K562 (cell line): ENCODE measurements at regions not wholly inside any gene's neighbourhood (a gene's known extent, or its start where the extent isn't known, plus 50 kb on each side); places are given as distances from the start of the nearest gene placed in this dataset.

Source experiments
- ATF7 ChIP-seq: fragments of 450-650 bp; IDR thresholded peaks from 2 replicates; pipeline ENCODE4 v1.7.1; 2014; ENCODE audit warnings: mild to moderate bottlenecking, moderate library complexity
- CBX1 ChIP-seq: sonication (generic); IDR thresholded peaks from 2 replicates; pipeline ENCODE4 v1.6.1; 2016; ENCODE audit warnings: antibody characterized with exemption, low read depth, mild to moderate bottlenecking
- CEBPG ChIP-seq, 3 experiments: fragments of 200-800 bp in 1 of 3; sonication (Bioruptor generic) in 1 of 3; sonication (generic) in 1 of 3; formaldehyde crosslinking in 1 of 3; IDR thresholded peaks in 2 of 3; conservative IDR thresholded peaks in 1 of 3; 2 replicates each; pipeline versions ENCODE4 v1.6.1 to v1.8.0; 2016 to 2022; ENCODE audit warnings: missing compliant biosample characterization in 2 of 3, missing genetic modification characterization in 2 of 3, mild to moderate bottlenecking in 1 of 3, missing genetic modification reagents in 1 of 3
- ETV5 ChIP-seq: sonication (generic); formaldehyde crosslinking; IDR thresholded peaks from 2 replicates; pipeline ENCODE4 v1.4.0; 2020; ENCODE audit warnings: low read depth, mild to moderate bottlenecking, missing genetic modification reagents
- GABPB1 ChIP-seq: sonication (generic); formaldehyde crosslinking; IDR thresholded peaks from 2 replicates; pipeline ENCODE4 v1.8.0; 2022; ENCODE audit warnings: mild to moderate bottlenecking, missing genetic modification reagents
- HDAC2 ChIP-seq: fragments of 450-650 bp; IDR thresholded peaks from 2 replicates; pipeline ENCODE4 v1.6.1; 2016; ENCODE audit warnings: mild to moderate bottlenecking
- HMGN3 ChIP-seq: IDR thresholded peaks from 2 replicates; pipeline ENCODE4 v1.6.1; 2011; ENCODE audit warnings: borderline replicate concordance, low read depth, mild to moderate bottlenecking, mixed read lengths, low read length; ENCODE audit not compliant: insufficient read length; ENCODE audit errors: extremely low read depth
- MCM3 ChIP-seq: fragments of 450-650 bp; IDR thresholded peaks from 2 replicates; pipeline ENCODE4 v1.6.1; 2016
- POLR3A ChIP-seq: IDR thresholded peaks from 2 replicates; pipeline ENCODE4 v1.6.1; 2011; ENCODE audit warnings: borderline replicate concordance, mild to moderate bottlenecking, moderate library complexity; ENCODE audit not compliant: insufficient read length, insufficient read depth; ENCODE audit errors: extremely low read depth
- TF ChIP-seq, protein P1 (sequence below): fragments of 200-800 bp; sonication (Bioruptor generic); IDR thresholded peaks from 2 replicates; pipeline ENCODE4 v1.6.1; 2016; ENCODE audit warnings: missing genetic modification characterization, missing compliant biosample characterization
- TF ChIP-seq, protein P2 (sequence below): conservative IDR thresholded peaks from 2 replicates; pipeline ENCODE4 v1.6.1; 2011; ENCODE audit warnings: low read depth, mild to moderate bottlenecking, low read length; ENCODE audit not compliant: control insufficient read depth
- TF ChIP-seq, protein P3 (sequence below): fragments of 250-450 bp; sonication (Bioruptor Pico); IDR thresholded peaks from 2 replicates; pipeline ENCODE4 v1.8.0; 2022; ENCODE audit warnings: inconsistent platforms

DNA sequence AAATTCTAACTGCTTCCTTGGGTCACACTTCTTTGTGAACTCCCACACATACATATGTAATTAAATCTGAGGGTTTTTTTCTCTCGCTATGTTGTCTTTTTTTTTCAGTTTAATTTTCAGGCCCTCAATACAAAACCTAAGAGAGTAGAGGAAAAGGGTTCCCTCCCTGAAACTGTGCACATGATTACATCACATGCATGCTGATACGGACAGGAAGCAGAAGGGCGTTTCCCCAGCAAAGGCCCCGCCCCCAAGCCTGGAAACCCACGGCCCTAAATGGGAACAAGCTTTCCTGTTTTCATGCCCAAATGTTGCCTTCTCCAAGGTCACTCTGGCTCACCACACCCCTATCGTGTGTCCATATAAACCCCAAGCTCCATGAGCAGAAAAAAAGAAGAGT lies 115.4 kb downstream of the TEX36 start (continued):
- TF ChIP-seq ATF7 (peak; percentile 25; the same call in 1 of the 2 replicates), HMGN3 (no peak), MCM3 (no peak), GABPB1 (no peak), CBX1 (no peak), CEBPG (CRISPR knock-in tag; IDR thresholded peaks at IDR 0.05) (no peak), CEBPG (tag; conservative IDR thresholded peaks at IDR 0.05 in 1 of 2, IDR thresholded peaks at IDR 0.05 in 1 of 2) (0 out of 4 replicates have a peak, but pooled peaks of 1 of the 2 experiments have one; percentile 23), HDAC2 (no peak), ETV5 (CRISPR knock-in tag) (no peak), POLR3A (no peak)
- TF ChIP-seq, protein P1, sequence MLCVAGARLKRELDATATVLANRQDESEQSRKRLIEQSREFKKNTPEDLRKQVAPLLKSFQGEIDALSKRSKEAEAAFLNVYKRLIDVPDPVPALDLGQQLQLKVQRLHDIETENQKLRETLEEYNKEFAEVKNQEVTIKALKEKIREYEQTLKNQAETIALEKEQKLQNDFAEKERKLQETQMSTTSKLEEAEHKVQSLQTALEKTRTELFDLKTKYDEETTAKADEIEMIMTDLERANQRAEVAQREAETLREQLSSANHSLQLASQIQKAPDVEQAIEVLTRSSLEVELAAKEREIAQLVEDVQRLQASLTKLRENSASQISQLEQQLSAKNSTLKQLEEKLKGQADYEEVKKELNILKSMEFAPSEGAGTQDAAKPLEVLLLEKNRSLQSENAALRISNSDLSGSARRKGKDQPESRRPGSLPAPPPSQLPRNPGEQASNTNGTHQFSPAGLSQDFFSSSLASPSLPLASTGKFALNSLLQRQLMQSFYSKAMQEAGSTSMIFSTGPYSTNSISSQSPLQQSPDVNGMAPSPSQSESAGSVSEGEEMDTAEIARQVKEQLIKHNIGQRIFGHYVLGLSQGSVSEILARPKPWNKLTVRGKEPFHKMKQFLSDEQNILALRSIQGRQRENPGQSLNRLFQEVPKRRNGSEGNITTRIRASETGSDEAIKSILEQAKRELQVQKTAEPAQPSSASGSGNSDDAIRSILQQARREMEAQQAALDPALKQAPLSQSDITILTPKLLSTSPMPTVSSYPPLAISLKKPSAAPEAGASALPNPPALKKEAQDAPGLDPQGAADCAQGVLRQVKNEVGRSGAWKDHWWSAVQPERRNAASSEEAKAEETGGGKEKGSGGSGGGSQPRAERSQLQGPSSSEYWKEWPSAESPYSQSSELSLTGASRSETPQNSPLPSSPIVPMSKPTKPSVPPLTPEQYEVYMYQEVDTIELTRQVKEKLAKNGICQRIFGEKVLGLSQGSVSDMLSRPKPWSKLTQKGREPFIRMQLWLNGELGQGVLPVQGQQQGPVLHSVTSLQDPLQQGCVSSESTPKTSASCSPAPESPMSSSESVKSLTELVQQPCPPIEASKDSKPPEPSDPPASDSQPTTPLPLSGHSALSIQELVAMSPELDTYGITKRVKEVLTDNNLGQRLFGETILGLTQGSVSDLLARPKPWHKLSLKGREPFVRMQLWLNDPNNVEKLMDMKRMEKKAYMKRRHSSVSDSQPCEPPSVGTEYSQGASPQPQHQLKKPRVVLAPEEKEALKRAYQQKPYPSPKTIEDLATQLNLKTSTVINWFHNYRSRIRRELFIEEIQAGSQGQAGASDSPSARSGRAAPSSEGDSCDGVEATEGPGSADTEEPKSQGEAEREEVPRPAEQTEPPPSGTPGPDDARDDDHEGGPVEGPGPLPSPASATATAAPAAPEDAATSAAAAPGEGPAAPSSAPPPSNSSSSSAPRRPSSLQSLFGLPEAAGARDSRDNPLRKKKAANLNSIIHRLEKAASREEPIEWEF (CRISPR knock-in tag), result no peak
- TF ChIP-seq, protein P2, sequence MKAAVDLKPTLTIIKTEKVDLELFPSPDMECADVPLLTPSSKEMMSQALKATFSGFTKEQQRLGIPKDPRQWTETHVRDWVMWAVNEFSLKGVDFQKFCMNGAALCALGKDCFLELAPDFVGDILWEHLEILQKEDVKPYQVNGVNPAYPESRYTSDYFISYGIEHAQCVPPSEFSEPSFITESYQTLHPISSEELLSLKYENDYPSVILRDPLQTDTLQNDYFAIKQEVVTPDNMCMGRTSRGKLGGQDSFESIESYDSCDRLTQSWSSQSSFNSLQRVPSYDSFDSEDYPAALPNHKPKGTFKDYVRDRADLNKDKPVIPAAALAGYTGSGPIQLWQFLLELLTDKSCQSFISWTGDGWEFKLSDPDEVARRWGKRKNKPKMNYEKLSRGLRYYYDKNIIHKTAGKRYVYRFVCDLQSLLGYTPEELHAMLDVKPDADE, result no peak
- TF ChIP-seq, protein P3, sequence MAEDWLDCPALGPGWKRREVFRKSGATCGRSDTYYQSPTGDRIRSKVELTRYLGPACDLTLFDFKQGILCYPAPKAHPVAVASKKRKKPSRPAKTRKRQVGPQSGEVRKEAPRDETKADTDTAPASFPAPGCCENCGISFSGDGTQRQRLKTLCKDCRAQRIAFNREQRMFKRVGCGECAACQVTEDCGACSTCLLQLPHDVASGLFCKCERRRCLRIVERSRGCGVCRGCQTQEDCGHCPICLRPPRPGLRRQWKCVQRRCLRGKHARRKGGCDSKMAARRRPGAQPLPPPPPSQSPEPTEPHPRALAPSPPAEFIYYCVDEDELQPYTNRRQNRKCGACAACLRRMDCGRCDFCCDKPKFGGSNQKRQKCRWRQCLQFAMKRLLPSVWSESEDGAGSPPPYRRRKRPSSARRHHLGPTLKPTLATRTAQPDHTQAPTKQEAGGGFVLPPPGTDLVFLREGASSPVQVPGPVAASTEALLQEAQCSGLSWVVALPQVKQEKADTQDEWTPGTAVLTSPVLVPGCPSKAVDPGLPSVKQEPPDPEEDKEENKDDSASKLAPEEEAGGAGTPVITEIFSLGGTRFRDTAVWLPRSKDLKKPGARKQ, result no peak
